Colonic mucosa (tissue), 4 donors: ENCODE measurements at regions not wholly inside any gene's neighbourhood (a gene's known extent, or its start where the extent isn't known, plus 50 kb on each side); places are given as distances from the start of the nearest gene placed in this dataset.

Experiments used
- DNase-seq: peaks from one replicate; pipeline ENCODE4 v3.0.0-alpha.2; 2020
- H3K27ac ChIP-seq: fragments of 200-600 bp; one replicate; pipeline ENCODE4 v1.8.0; 2021
- H3K27me3 ChIP-seq: fragments of 200-600 bp; one replicate; pipeline ENCODE4 v1.8.0; 2021
- H3K36me3 ChIP-seq: fragments of 200-600 bp; one replicate; pipeline ENCODE4 v1.8.0; 2021
- H3K4me1 ChIP-seq: fragments of 200-600 bp; one replicate; pipeline ENCODE4 v1.8.0; 2021; ENCODE audit warnings: mild to moderate bottlenecking
- H3K4me3 ChIP-seq: fragments of 200-600 bp; one replicate; pipeline ENCODE4 v1.8.0; 2021
- H3K9ac ChIP-seq, 2 donors: one replicate each; pipeline ENCODE4 v1.7.0; 2013; ENCODE audit warnings: control low read depth in 2 of 2, low read depth in 2 of 2, low read length in 2 of 2
- H3K9me3 ChIP-seq: fragments of 200-600 bp; one replicate; pipeline ENCODE4 v1.8.0; 2021
- intact Hi-C: fragments of 100-400 bp; cut with DNase I; formaldehyde crosslinking; loops from one replicate; pipeline ENCODE4 v1.14.1; 2022
- TF ChIP-seq, protein P1 (sequence below): fragments of 200-600 bp; IDR thresholded peaks from one replicate; pipeline ENCODE4 v1.8.0; 2022; ENCODE audit warnings: antibody characterized with exemption, mild to moderate bottlenecking
- donor health status: healthy.
- donor health status: DM: no; HTN: no; CAD: no.
- donor health status: DM: no; HTN: no; CAD: no.

DNA sequence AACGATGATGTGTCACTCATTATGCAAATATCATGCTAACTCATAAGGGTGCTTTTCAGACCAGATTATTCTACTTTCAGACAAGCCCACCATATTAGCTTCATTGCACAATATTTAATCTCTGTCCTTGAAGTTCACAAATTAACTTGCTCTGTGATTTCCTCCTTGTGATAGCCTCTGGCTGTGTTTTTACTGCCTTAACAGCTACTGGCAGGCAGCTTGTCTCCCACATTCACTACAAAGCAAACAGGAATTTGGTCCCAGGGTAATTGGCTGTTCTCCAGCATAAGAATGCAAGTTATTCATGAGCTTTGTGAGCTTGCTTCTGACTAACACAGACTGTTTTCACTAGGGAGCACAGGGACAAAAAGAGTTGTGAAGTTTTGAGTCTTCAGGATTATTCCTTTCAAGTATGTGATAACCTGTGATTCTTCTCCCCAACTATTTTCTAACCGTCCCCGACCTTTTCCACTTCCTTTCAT lies 87.9 kb upstream of the HMCN1 start:
- intact Hi-C loops = no loop called here
- Histone ChIP-seq H3K9me3 (peaks cover 4% of the 10 kb centered on the region), H3K36me3 (no peaks in the 10 kb centered on the region), H3K4me3 (no peak overlapping the region), H3K4me1 (no peaks in the 10 kb centered on the region), H3K27ac (peak overlapping the region; percentile 66), H3K27me3 (no peaks in the 10 kb centered on the region), H3K9ac (peak overlapping the region in 1 of 2 donors; percentile 61)
- DNase-seq = peak; percentile 83
- TF ChIP-seq, protein P1, sequence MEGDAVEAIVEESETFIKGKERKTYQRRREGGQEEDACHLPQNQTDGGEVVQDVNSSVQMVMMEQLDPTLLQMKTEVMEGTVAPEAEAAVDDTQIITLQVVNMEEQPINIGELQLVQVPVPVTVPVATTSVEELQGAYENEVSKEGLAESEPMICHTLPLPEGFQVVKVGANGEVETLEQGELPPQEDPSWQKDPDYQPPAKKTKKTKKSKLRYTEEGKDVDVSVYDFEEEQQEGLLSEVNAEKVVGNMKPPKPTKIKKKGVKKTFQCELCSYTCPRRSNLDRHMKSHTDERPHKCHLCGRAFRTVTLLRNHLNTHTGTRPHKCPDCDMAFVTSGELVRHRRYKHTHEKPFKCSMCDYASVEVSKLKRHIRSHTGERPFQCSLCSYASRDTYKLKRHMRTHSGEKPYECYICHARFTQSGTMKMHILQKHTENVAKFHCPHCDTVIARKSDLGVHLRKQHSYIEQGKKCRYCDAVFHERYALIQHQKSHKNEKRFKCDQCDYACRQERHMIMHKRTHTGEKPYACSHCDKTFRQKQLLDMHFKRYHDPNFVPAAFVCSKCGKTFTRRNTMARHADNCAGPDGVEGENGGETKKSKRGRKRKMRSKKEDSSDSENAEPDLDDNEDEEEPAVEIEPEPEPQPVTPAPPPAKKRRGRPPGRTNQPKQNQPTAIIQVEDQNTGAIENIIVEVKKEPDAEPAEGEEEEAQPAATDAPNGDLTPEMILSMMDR = no peak

GRCh38 chr1:185645686-185646085 lies 88.5 kb upstream of the HMCN1 start:
- no peak for DNase-seq
- TF ChIP-seq, protein P1 = no peak
- H3K36me3 ChIP-seq = no peaks in the 10 kb centered on the region
- H3K27ac ChIP-seq = peak overlapping the region; percentile 66
- no peak overlapping the region for H3K4me3 ChIP-seq
- no peaks in the 10 kb centered on the region for H3K27me3 ChIP-seq
- H3K4me1 ChIP-seq = no peaks in the 10 kb centered on the region
- H3K9ac ChIP-seq = no peak overlapping the region
- intact Hi-C loops = no loop called here
- H3K9me3 ChIP-seq = peaks cover 4% of the 10 kb centered on the region

GRCh38 chr1:185645162-185645640 lies 89.0 kb upstream of the HMCN1 start:
- no peaks in the 10 kb centered on the region for H3K27me3 ChIP-seq
- DNase-seq = no peak
- H3K27ac ChIP-seq = no peak overlapping the region
- intact Hi-C loops = no loop called here
- H3K36me3 ChIP-seq = no peaks in the 10 kb centered on the region
- TF ChIP-seq, protein P1 = no peak
- no peaks in the 10 kb centered on the region for H3K4me1 ChIP-seq
- H3K9ac ChIP-seq = no peak overlapping the region
- peaks cover 4% of the 10 kb centered on the region for H3K9me3 ChIP-seq
- H3K4me3 ChIP-seq = no peak overlapping the region

GRCh38 chr1:185644531-185644930 lies 89.7 kb upstream of the HMCN1 start:
- Histone ChIP-seq H3K4me1 (no peaks in the 10 kb centered on the region), H3K27ac (no peak overlapping the region), H3K9me3 (peaks cover 4% of the 10 kb centered on the region), H3K36me3 (no peaks in the 10 kb centered on the region), H3K27me3 (no peaks in the 10 kb centered on the region), H3K9ac (no peak overlapping the region), H3K4me3 (no peak overlapping the region)
- DNase-seq = no peak
- intact Hi-C loops = no loop called here
- TF ChIP-seq, protein P1 = no peak

- Histone ChIP-seq H3K27ac (no peak overlapping the region), H3K9ac (no peak overlapping the region), H3K27me3 (no peaks in the 10 kb centered on the region), H3K4me3 (no peak overlapping the region), H3K4me1 (no peaks in the 10 kb centered on the region), H3K36me3 (no peaks in the 10 kb centered on the region), H3K9me3 (no peaks in the 10 kb centered on the region)
- no peak for DNase-seq
- intact Hi-C loops = no loop called here
- TF ChIP-seq, protein P1 = no peak
These were observed 97.3 kb upstream of the HMCN1 start for GRCh38 chr1:185636848-185637247.
